HCT116 (cell line): ENCODE measurements at regions not wholly inside any gene's neighbourhood (a gene's known extent, or its start where the extent isn't known, plus 50 kb on each side); places are given as distances from the start of the nearest gene placed in this dataset.

Source experiments
- ATAC-seq: fragments of 200-7000 bp; cut with Tn5 transposase; 2 replicates; pipeline ENCODE4 v1.9.1; 2020; ENCODE audit warnings: mild to moderate bottlenecking, moderate library complexity
- BruUV-seq: library from RNA; stranded (reverse); fragments of 400-500 nt; replicated peaks from 2 replicates; lab custom pipeline; 2021; lab: Mats Ljungman, UMichigan
- CTCF ChIA-PET: fragments of 300-600 bp; sonication (Branson Sonifier 250); formaldehyde crosslinking; loops from one replicate; lab custom pipeline; 2021; ENCODE audit warnings: antibody characterized with exemption; lab: Charles Lee
- POLR2A ChIA-PET: fragments of 300-600, 350-600 bp; sonication (Branson Sonifier 250); formaldehyde crosslinking; loops from one replicate; lab custom pipeline; 2021; ENCODE audit warnings: antibody characterized with exemption; lab: Charles Lee
- RAD21 ChIA-PET, 2 experiments: fragments of 300-600 bp; sonication (Branson Sonifier 250); formaldehyde crosslinking; loops; one replicate each; lab custom pipeline; 2023; ENCODE audit warnings: low total read pairs in 2 of 2; ENCODE audit not compliant: uncharacterized antibody in 2 of 2, unreplicated experiment in 2 of 2, low non-redundant PET in 1 of 2; lab: Charles Lee
- DNase-seq: peaks from one replicate; pipeline ENCODE4 v3.0.0-alpha.2; 2010; ENCODE audit warnings: low read depth, low spot score
- H2AFZ ChIP-seq: fragments of 200-600 bp; shearing (Covaris generic), sonication (generic); 2 replicates; pipeline ENCODE4 v1.6.1; 2017; ENCODE audit warnings: low read depth, mixed run types, mixed read lengths, antibody characterized with exemption, low read length; ENCODE audit not compliant: poor library complexity, severe bottlenecking
- H3K27ac ChIP-seq: 2 replicates; pipeline ENCODE4 v1.5.1; 2012; ENCODE audit warnings: low read depth, low read length
- H3K27me3 ChIP-seq: fragments of 200-600 bp; sonication (generic); 2 replicates; pipeline ENCODE4 v1.6.1; 2016; ENCODE audit warnings: mixed run types, low read length, mixed read lengths; ENCODE audit not compliant: insufficient read depth
- H3K36me3 ChIP-seq, 2 experiments: fragments of 200-500 bp in 1 of 2; fragments of 200-600 bp in 1 of 2; sonication (Bioruptor generic) in 1 of 2; sonication (generic) in 1 of 2; 2 replicates each; pipeline versions ENCODE4 v1.5.1 to v1.6.1; 2014 to 2016; ENCODE audit warnings: low read length in 2 of 2, inconsistent platforms in 1 of 2, mixed read lengths in 1 of 2, mixed run types in 1 of 2; ENCODE audit not compliant: insufficient read depth in 2 of 2, control insufficient read depth in 1 of 2
- H3K4me1 ChIP-seq, 2 experiments: fragments of 200-600 bp in 1 of 2; sonication (generic) in 1 of 2; 2 replicates each; pipeline versions ENCODE4 v1.5.1 to v1.6.1; 2012 to 2017; ENCODE audit warnings: low read length in 2 of 2, inconsistent platforms in 1 of 2, mild to moderate bottlenecking in 1 of 2, mixed read lengths in 1 of 2, mixed run types in 1 of 2, moderate library complexity in 1 of 2; ENCODE audit not compliant: insufficient read depth in 2 of 2, control insufficient read depth in 1 of 2
- H3K4me2 ChIP-seq: fragments of 200-600 bp; sonication (generic); 2 replicates; pipeline ENCODE4 v1.6.1; 2017; ENCODE audit warnings: mixed run types, low read length, mixed read lengths
- H3K4me3 ChIP-seq, 2 experiments: fragments of 200-600 bp in 1 of 2; sonication (generic) in 1 of 2; replicated peaks in 1 of 2; 2 replicates each; pipeline ENCODE4 v1.5.1; 2011 to 2016; ENCODE audit warnings: low read length in 2 of 2, control low read depth in 1 of 2, low read depth in 1 of 2, mild to moderate bottlenecking in 1 of 2, mixed read lengths in 1 of 2, mixed run types in 1 of 2
- H3K79me2 ChIP-seq: fragments of 200-600 bp; sonication (generic); 2 replicates; pipeline ENCODE4 v1.6.1; 2017; ENCODE audit warnings: mild to moderate bottlenecking, mixed run types, low read length, moderate library complexity, mixed read lengths; ENCODE audit not compliant: insufficient read depth
- H3K9ac ChIP-seq: fragments of 200-600 bp; sonication (generic); 2 replicates; pipeline ENCODE4 v1.6.1; 2016; ENCODE audit warnings: low read length, mixed read lengths
- H3K9me2 ChIP-seq: fragments of 200-600 bp; sonication (generic), shearing (Covaris generic); 2 replicates; pipeline ENCODE4 v1.6.1; 2017; ENCODE audit warnings: mixed run types, mild to moderate bottlenecking, moderate library complexity; ENCODE audit not compliant: insufficient read depth
- H3K9me3 ChIP-seq, 2 experiments: fragments of 200-500 bp in 1 of 2; fragments of 200-600 bp in 1 of 2; sonication (Bioruptor generic) in 1 of 2; sonication (generic) in 1 of 2; 2 replicates each; pipeline ENCODE4 v1.6.1; 2014 to 2017; ENCODE audit warnings: low read length in 2 of 2, mixed read lengths in 2 of 2, inconsistent platforms in 1 of 2, low read depth in 1 of 2, mild to moderate bottlenecking in 1 of 2, mixed run types in 1 of 2, moderate library complexity in 1 of 2; ENCODE audit not compliant: control insufficient read depth in 1 of 2, insufficient read depth in 1 of 2
- H4K20me1 ChIP-seq: fragments of 200-600 bp; sonication (generic), shearing (Covaris generic); 2 replicates; pipeline ENCODE4 v1.6.1; 2017; ENCODE audit warnings: mixed run types, mild to moderate bottlenecking, moderate library complexity; ENCODE audit not compliant: insufficient read depth
- CBX3 ChIP-seq: IDR thresholded peaks from 2 replicates; pipeline ENCODE4 v1.6.1; 2012; ENCODE audit warnings: low read depth
- CEBPB ChIP-seq: IDR thresholded peaks from 2 replicates; pipeline ENCODE4 v1.6.1; 2012; ENCODE audit warnings: low read depth
- CTCF ChIP-seq, 3 experiments: fragments of 200-600 bp in 1 of 3; sonication (generic) in 1 of 3; IDR thresholded peaks in 2 of 3; conservative IDR thresholded peaks in 1 of 3; 2 replicates each; pipeline ENCODE4 v1.5.1; 2012 to 2017; ENCODE audit warnings: low read depth in 2 of 3, low read length in 2 of 3, antibody characterized with exemption in 1 of 3, borderline replicate concordance in 1 of 3, control low read depth in 1 of 3, mild to moderate bottlenecking in 1 of 3, mixed read lengths in 1 of 3, mixed run types in 1 of 3, moderate library complexity in 1 of 3; ENCODE audit not compliant: insufficient read depth in 1 of 3
- EGR1 ChIP-seq: IDR thresholded peaks from 2 replicates; pipeline ENCODE4 v1.6.1; 2012; ENCODE audit warnings: low read depth
- EZH2 ChIP-seq: fragments of 200-600 bp; sonication (generic); IDR thresholded peaks from 2 replicates; pipeline ENCODE4 v1.6.1; 2017; ENCODE audit warnings: antibody characterized with exemption, mixed run types
- EZH2phosphoT487 ChIP-seq: fragments of 200-600 bp; IDR thresholded peaks from 2 replicates; pipeline ENCODE4 v1.6.1; 2018; ENCODE audit warnings: antibody characterized with exemption, borderline replicate concordance
- FOSL1 ChIP-seq: IDR thresholded peaks from 2 replicates; pipeline ENCODE4 v1.6.1; 2012; ENCODE audit warnings: low read depth
- JUND ChIP-seq: IDR thresholded peaks from 2 replicates; pipeline ENCODE4 v1.6.1; 2012
- RAD21 ChIP-seq: IDR thresholded peaks from 2 replicates; pipeline ENCODE4 v1.6.1; 2012; ENCODE audit warnings: low read depth, mild to moderate bottlenecking
- SP1 ChIP-seq: IDR thresholded peaks from 2 replicates; pipeline ENCODE4 v1.6.1; 2012; ENCODE audit warnings: low read depth
- SRF ChIP-seq: IDR thresholded peaks from 2 replicates; pipeline ENCODE4 v1.6.1; 2012; ENCODE audit warnings: low read depth
- YY1 ChIP-seq: IDR thresholded peaks from 2 replicates; pipeline ENCODE4 v1.6.1; 2011; ENCODE audit warnings: low read length, low read depth, moderate library complexity, mild to moderate bottlenecking; ENCODE audit not compliant: insufficient replicate concordance; ENCODE audit errors: extremely low read depth
- ZFX ChIP-seq: fragments of 450-650 bp; IDR thresholded peaks from 2 replicates; pipeline ENCODE4 v1.6.1; 2017
- ZNF274 ChIP-seq: fragments of 200-500 bp; sonication (Bioruptor generic); IDR thresholded peaks from 2 replicates; pipeline ENCODE4 v1.6.1; 2014; ENCODE audit warnings: mild to moderate bottlenecking, low read depth, low read length, inconsistent platforms
- intact Hi-C: fragments of 100-400 bp; cut with micrococcal nuclease; formaldehyde crosslinking; loops from 2 replicates; pipeline ENCODE4 v1.10.0; 2022
- TF ChIP-seq, protein P1 (sequence below): IDR thresholded peaks from 2 replicates; pipeline ENCODE4 v1.6.1; 2011; ENCODE audit warnings: mild to moderate bottlenecking, low read length, moderate library complexity; ENCODE audit not compliant: insufficient replicate concordance; ENCODE audit errors: extremely low read depth
- TF ChIP-seq, protein P2 (sequence below): IDR thresholded peaks from 2 replicates; pipeline ENCODE4 v1.6.1; 2012
- TF ChIP-seq, protein P3 (sequence below): IDR thresholded peaks from 2 replicates; pipeline ENCODE4 v1.6.1; 2012
- TF ChIP-seq, protein P4 (sequence below): IDR thresholded peaks from 2 replicates; pipeline ENCODE4 v1.6.1; 2012; ENCODE audit warnings: low read depth

DNA sequence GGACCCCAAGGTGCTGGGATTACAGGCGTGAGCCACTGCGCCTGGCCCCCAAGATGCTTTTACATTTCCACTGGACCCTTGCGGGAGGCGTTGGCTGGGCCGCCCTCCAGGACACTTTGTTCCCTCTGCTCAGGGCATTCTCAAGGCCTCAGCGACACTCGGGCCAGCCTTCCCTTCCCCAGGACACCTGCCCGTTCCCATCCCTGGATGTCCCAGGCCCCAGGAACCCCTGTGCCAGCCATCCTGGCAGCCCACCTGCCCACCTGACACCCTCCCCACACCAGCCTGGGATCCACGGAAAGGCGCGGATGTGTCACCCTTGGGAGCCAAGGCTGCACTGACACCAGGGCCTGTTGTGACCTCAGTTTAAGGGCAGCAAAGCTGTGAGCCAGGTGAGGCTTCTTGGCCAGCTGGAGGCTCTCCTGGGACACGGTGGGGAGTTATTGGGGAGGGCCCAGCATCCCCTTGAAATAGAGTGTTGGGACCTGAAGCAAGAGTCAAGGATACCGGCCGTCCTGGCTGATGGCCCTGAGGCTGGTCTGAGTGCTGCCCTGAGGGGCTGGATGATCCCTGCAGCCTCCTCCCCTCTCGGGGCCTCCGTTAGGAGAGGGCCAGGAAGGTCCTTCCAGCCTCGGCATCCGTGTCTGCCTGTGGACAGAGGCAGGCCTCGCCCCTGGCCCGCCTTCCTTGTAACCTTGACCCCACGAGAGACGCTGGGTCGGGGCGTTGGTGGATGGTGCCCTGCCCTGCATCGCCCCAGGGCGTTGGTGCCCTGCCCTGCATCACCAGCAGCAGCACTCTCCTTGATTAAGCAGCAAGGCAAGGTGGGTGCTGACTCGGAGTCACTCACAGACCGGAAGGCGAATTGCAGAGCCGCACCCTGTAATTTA lies 84.2 kb upstream of the BHLHE23 start:
- CTCF ChIA-PET, result no interaction called here

More for the DNA sequence above, 84.2 kb upstream of the BHLHE23 start:
- Histone ChIP-seq H3K27me3 (no peaks in the 10 kb centered on the region), H3K4me3 (no peak overlapping the region), H3K36me3 (no peaks in the 10 kb centered on the region), H3K9me3 (no peaks in the 10 kb centered on the region), H3K4me1 (peaks cover 7 to 11% of the 10 kb centered on the region in 2 experiments), H3K9ac (no peak overlapping the region), H3K9me2 (no peaks in the 10 kb centered on the region), H4K20me1 (no peaks in the 10 kb centered on the region), H2AFZ (no peak overlapping the region), H3K4me2 (no peak overlapping the region; the same call in 1 of the 2 replicates), H3K79me2 (no peaks in the 10 kb centered on the region), H3K27ac (no peak overlapping the region; the same call in 1 of the 2 replicates)
- DNase-seq, result no peak
- BruUV-seq, result no TSS peak
- ChIA-PET RAD21 (no interaction called here), POLR2A (no interaction called here)
- intact Hi-C loops, result no loop called here
- no peak for ATAC-seq
- TF ChIP-seq SRF, result no peak
- no peak for TF ChIP-seq EGR1
- TF ChIP-seq, protein P1, sequence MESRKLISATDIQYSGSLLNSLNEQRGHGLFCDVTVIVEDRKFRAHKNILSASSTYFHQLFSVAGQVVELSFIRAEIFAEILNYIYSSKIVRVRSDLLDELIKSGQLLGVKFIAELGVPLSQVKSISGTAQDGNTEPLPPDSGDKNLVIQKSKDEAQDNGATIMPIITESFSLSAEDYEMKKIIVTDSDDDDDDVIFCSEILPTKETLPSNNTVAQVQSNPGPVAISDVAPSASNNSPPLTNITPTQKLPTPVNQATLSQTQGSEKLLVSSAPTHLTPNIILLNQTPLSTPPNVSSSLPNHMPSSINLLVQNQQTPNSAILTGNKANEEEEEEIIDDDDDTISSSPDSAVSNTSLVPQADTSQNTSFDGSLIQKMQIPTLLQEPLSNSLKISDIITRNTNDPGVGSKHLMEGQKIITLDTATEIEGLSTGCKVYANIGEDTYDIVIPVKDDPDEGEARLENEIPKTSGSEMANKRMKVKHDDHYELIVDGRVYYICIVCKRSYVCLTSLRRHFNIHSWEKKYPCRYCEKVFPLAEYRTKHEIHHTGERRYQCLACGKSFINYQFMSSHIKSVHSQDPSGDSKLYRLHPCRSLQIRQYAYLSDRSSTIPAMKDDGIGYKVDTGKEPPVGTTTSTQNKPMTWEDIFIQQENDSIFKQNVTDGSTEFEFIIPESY, result no peak
- TF ChIP-seq RAD21, result no peak
- TF ChIP-seq FOSL1, result no peak
- TF ChIP-seq CEBPB, result no peak
- no peak for TF ChIP-seq YY1
- TF ChIP-seq CBX3, result no peak
- TF ChIP-seq SP1, result no peak
- no peak for TF ChIP-seq EZH2phosphoT487
- TF ChIP-seq, protein P2, sequence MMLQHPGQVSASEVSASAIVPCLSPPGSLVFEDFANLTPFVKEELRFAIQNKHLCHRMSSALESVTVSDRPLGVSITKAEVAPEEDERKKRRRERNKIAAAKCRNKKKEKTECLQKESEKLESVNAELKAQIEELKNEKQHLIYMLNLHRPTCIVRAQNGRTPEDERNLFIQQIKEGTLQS, result no peak
- TF ChIP-seq, protein P3, sequence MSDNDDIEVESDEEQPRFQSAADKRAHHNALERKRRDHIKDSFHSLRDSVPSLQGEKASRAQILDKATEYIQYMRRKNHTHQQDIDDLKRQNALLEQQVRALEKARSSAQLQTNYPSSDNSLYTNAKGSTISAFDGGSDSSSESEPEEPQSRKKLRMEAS, result no peak
- TF ChIP-seq CTCF (IDR thresholded peaks at IDR 0.05 in 2 of 3, conservative IDR thresholded peaks at IDR 0.05 in 1 of 3; ENCODE audit: borderline replicate concordance in 1 of 3, insufficient read depth in 1 of 3, low read depth in 2 of 3, low read length in 2 of 3), result no peak
- TF ChIP-seq ZNF274, result no peak
- TF ChIP-seq, protein P4, sequence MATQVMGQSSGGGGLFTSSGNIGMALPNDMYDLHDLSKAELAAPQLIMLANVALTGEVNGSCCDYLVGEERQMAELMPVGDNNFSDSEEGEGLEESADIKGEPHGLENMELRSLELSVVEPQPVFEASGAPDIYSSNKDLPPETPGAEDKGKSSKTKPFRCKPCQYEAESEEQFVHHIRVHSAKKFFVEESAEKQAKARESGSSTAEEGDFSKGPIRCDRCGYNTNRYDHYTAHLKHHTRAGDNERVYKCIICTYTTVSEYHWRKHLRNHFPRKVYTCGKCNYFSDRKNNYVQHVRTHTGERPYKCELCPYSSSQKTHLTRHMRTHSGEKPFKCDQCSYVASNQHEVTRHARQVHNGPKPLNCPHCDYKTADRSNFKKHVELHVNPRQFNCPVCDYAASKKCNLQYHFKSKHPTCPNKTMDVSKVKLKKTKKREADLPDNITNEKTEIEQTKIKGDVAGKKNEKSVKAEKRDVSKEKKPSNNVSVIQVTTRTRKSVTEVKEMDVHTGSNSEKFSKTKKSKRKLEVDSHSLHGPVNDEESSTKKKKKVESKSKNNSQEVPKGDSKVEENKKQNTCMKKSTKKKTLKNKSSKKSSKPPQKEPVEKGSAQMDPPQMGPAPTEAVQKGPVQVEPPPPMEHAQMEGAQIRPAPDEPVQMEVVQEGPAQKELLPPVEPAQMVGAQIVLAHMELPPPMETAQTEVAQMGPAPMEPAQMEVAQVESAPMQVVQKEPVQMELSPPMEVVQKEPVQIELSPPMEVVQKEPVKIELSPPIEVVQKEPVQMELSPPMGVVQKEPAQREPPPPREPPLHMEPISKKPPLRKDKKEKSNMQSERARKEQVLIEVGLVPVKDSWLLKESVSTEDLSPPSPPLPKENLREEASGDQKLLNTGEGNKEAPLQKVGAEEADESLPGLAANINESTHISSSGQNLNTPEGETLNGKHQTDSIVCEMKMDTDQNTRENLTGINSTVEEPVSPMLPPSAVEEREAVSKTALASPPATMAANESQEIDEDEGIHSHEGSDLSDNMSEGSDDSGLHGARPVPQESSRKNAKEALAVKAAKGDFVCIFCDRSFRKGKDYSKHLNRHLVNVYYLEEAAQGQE, result no peak
- TF ChIP-seq JUND, result no peak
- TF ChIP-seq EZH2, result no peak
- no peak for TF ChIP-seq ZFX
